ENCODE measurements at regions not wholly inside any gene's neighbourhood (a gene's known extent, or its start where the extent isn't known, plus 50 kb on each side); places are given as distances from the start of the nearest gene placed in this dataset.

DNA sequence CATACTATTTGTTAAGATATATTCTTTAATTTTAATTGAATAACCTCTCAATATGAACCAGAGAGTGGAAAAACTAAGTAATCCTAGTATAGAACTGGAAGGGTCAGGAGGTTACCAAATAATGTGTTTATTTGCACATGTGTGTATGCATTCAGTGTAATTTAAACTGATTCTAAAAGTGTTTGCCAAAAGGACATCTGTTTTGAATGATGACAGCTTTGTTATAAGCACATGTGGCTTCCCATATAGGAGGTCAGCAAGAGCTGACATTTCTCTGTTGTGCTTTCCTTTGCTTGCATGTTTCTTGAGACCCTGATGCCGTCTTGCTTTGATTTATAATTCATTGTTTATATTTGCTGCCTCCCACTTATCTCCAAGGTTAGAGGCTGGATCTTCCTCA lies 383.4 kb downstream of the BRINP1 start:
- no peak overlapping the region for H3K4me3 ChIP-seq
- ChIA-PET RAD21 (ENCODE audit: unreplicated experiment) (no interaction called here), CTCF (no interaction called here), POLR2A (no interaction called here), SMC1A (ENCODE audit: uncharacterized antibody, unreplicated experiment) (no interaction called here)
- no TSS peak for BruUV-seq (replicated peaks)
- FAIRE-seq (no peak), DNase-seq (ENCODE audit: low read depth, low spot score) (no peak), ATAC-seq (no peak)
- TF ChIP-seq SUZ12 (IDR thresholded peaks at IDR 0.05; ENCODE audit: unreplicated experiment), result no peak
- no peak for TF ChIP-seq LARP7 (IDR thresholded peaks at IDR 0.05)
- no peak for TF ChIP-seq BRCA1 (IDR thresholded peaks at IDR 0.05; ENCODE audit: low read depth, low read length)
- TF ChIP-seq, protein P1, sequence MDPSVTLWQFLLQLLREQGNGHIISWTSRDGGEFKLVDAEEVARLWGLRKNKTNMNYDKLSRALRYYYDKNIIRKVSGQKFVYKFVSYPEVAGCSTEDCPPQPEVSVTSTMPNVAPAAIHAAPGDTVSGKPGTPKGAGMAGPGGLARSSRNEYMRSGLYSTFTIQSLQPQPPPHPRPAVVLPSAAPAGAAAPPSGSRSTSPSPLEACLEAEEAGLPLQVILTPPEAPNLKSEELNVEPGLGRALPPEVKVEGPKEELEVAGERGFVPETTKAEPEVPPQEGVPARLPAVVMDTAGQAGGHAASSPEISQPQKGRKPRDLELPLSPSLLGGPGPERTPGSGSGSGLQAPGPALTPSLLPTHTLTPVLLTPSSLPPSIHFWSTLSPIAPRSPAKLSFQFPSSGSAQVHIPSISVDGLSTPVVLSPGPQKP (IDR thresholded peaks at IDR 0.05; ENCODE audit: low read depth, low read length), result no peak
- TF ChIP-seq TCF7 (IDR thresholded peaks at IDR 0.05; ENCODE audit: borderline replicate concordance), result no peak
- TF ChIP-seq ZBED1 (IDR thresholded peaks at IDR 0.05; ENCODE audit: borderline replicate concordance), result no peak
- no peak for TF ChIP-seq ZNF207 (IDR thresholded peaks at IDR 0.05; ENCODE audit: borderline replicate concordance)
- no peak for TF ChIP-seq SIX5 (IDR thresholded peaks at IDR 0.05; ENCODE audit: low read depth, low read length, severe bottlenecking)
- no peak for TF ChIP-seq ZNF217 (IDR thresholded peaks at IDR 0.05)
- TF ChIP-seq EED (IDR thresholded peaks at IDR 0.05; ENCODE audit: low read depth), result no peak
- TF ChIP-seq EZH2 (IDR thresholded peaks at IDR 0.05; ENCODE audit: borderline replicate concordance, control insufficient read depth, low read depth, low read length), result no peak
- TF ChIP-seq POLR2AphosphoS2 (IDR thresholded peaks at IDR 0.05; ENCODE audit: low read depth, low read length), result no peak
- TF ChIP-seq DPF2 (IDR thresholded peaks at IDR 0.05), result no peak
- no peak for TF ChIP-seq NFIC (IDR thresholded peaks at IDR 0.05; ENCODE audit: low read depth, low read length)
- no peak for TF ChIP-seq ESRRA (IDR thresholded peaks at IDR 0.05; ENCODE audit: low read length)
- no peak for TF ChIP-seq MEF2A (IDR thresholded peaks at IDR 0.05; ENCODE audit: insufficient read depth, low read depth, low read length)
- no peak overlapping the region for H2AFZ ChIP-seq (ENCODE audit: control insufficient read depth, low read depth, low read length)
- no peaks in the 10 kb centered on the region for H3K4me1 ChIP-seq (ENCODE audit: control insufficient read depth, insufficient read depth, low read length)
- no peaks in the 10 kb centered on the region; a peak in 1 of 4 replicates for H3K27me3 ChIP-seq (replicated peaks in 1 of 2; ENCODE audit: control insufficient read depth in 2 of 2, insufficient read depth in 2 of 2, low read length in 1 of 2)
- no peak overlapping the region for H3K27ac ChIP-seq (ENCODE audit: control insufficient read depth, insufficient read depth)
- no peaks in the 10 kb centered on the region for H3K79me2 ChIP-seq (ENCODE audit: control insufficient read depth, insufficient read depth, low read length)
- H3K9ac ChIP-seq (ENCODE audit: control insufficient read depth, insufficient read depth, low read length), result no peak overlapping the region
- no peaks in the 10 kb centered on the region for H3K36me3 ChIP-seq (ENCODE audit: control insufficient read depth in 2 of 2, insufficient read depth in 2 of 2, low read length in 1 of 2)
- in situ Hi-C loops (cut with MboI), result no loop called here
- 0% methylated on average over 1 of the region's 1 CpG for WGBS (ENCODE audit: insufficient coverage, insufficient replicate concordance, low lambda C conversion rate, missing lambda C conversion rate)
- intact Hi-C loops (cut with micrococcal nuclease; ENCODE audit: unreplicated experiment), result no loop called here
- no peak overlapping the region for H3K4me2 ChIP-seq (ENCODE audit: control insufficient read depth, insufficient read depth)
- no peaks in the 10 kb centered on the region for H3K9me3 ChIP-seq (replicated peaks; ENCODE audit: control insufficient read depth, insufficient read depth, low read length)
- no peaks in the 10 kb centered on the region for H4K20me1 ChIP-seq (ENCODE audit: control insufficient read depth, insufficient read depth)

All from GM12878 (cell line).